Activated CD4-positive, alpha-beta T cell treated with anti-CD3 and anti-CD28 coated beads, Interleukin-2, amount 10 ng/mL, durations not matched to agents 24 days and 14 days (primary cell): ENCODE measurements at regions not wholly inside any gene's neighbourhood (a gene's known extent, or its start where the extent isn't known, plus 50 kb on each side); places are given as distances from the start of the nearest gene placed in this dataset.

ENCODE experiments used
- DNase-seq: peaks from one replicate; pipeline ENCODE4 v3.0.0; 2022
- H3K27ac Mint-ChIP-seq: one replicate; pipeline ENCODE4 v1.8.0; 2022; ENCODE audit warnings: mild to moderate bottlenecking, mixed read lengths
- H3K27me3 Mint-ChIP-seq: one replicate; pipeline ENCODE4 v1.8.0; 2022; ENCODE audit warnings: mixed read lengths
- H3K36me3 Mint-ChIP-seq: one replicate; pipeline ENCODE4 v1.8.0; 2022; ENCODE audit warnings: low read depth, mild to moderate bottlenecking, mixed read lengths
- H3K4me1 Mint-ChIP-seq: one replicate; pipeline ENCODE4 v1.8.0; 2021; ENCODE audit warnings: mixed read lengths
- H3K4me3 Mint-ChIP-seq: one replicate; pipeline ENCODE4 v1.8.0; 2022; ENCODE audit warnings: mild to moderate bottlenecking, moderate library complexity, mixed read lengths
- H3K9me3 Mint-ChIP-seq: one replicate; pipeline ENCODE4 v1.8.0; 2021; ENCODE audit warnings: mixed read lengths
- intact Hi-C: fragments of 100-400 bp; cut with micrococcal nuclease; formaldehyde crosslinking; loops from one replicate; pipeline ENCODE4 v1.15.1; 2023

GRCh38 chr2:79275863-79276262, 116.3 kb upstream of the REG3A start:
- no peak for DNase-seq
- Mint-ChIP-seq H3K4me3 (no peak overlapping the region), H3K36me3 (no peaks in the 10 kb centered on the region), H3K4me1 (no peaks in the 10 kb centered on the region), H3K27me3 (no peaks in the 10 kb centered on the region), H3K9me3 (peaks cover 5% of the 10 kb centered on the region), H3K27ac (no peak overlapping the region)
- intact Hi-C loops = no loop called here

GRCh38 chr2:79275197-79275596, 115.6 kb upstream of the REG3A start:
- H3K4me1 Mint-ChIP-seq = no peaks in the 10 kb centered on the region
- H3K27me3 Mint-ChIP-seq = no peaks in the 10 kb centered on the region
- no peak overlapping the region for H3K27ac Mint-ChIP-seq
- DNase-seq = no peak
- no peaks in the 10 kb centered on the region for H3K36me3 Mint-ChIP-seq
- no peak overlapping the region for H3K4me3 Mint-ChIP-seq
- peaks cover 5% of the 10 kb centered on the region for H3K9me3 Mint-ChIP-seq
- intact Hi-C loops = no loop called here

- Mint-ChIP-seq H3K9me3 (no peaks in the 10 kb centered on the region), H3K4me1 (no peaks in the 10 kb centered on the region), H3K36me3 (no peaks in the 10 kb centered on the region), H3K4me3 (no peak overlapping the region), H3K27me3 (no peaks in the 10 kb centered on the region), H3K27ac (no peak overlapping the region)
- no peak for DNase-seq
- intact Hi-C loops = no loop called here
Observed at GRCh38 chr2:79272616-79273015, 113.1 kb upstream of the REG3A start.

- intact Hi-C loops = no loop called here
- Mint-ChIP-seq H3K27ac (no peak overlapping the region), H3K27me3 (no peaks in the 10 kb centered on the region), H3K4me3 (no peak overlapping the region), H3K9me3 (no peaks in the 10 kb centered on the region), H3K36me3 (no peaks in the 10 kb centered on the region), H3K4me1 (no peaks in the 10 kb centered on the region)
- no peak for DNase-seq
Observed at GRCh38 chr2:79271456-79271855, 111.9 kb upstream of the REG3A start.

GRCh38 chr2:79260848-79261247, 101.3 kb upstream of the REG3A start:
- no peak overlapping the region for H3K27ac Mint-ChIP-seq
- no peaks in the 10 kb centered on the region for H3K27me3 Mint-ChIP-seq
- H3K4me3 Mint-ChIP-seq = no peak overlapping the region

GRCh38 chr2:79259959-79260358, 100.4 kb upstream of the REG3A start:
- intact Hi-C loops = no loop called here
- Mint-ChIP-seq H3K4me1 (no peaks in the 10 kb centered on the region), H3K27ac (no peak overlapping the region), H3K36me3 (no peaks in the 10 kb centered on the region), H3K9me3 (peaks cover 3% of the 10 kb centered on the region), H3K27me3 (no peaks in the 10 kb centered on the region), H3K4me3 (no peak overlapping the region)
- no peak for DNase-seq

More at GRCh38 chr2:79260848-79261247, 101.3 kb upstream of the REG3A start:
- peaks cover 3% of the 10 kb centered on the region for H3K9me3 Mint-ChIP-seq
- DNase-seq = no peak
- no peaks in the 10 kb centered on the region for H3K36me3 Mint-ChIP-seq
- no peaks in the 10 kb centered on the region for H3K4me1 Mint-ChIP-seq
- intact Hi-C loops = no loop called here

GRCh38 chr2:79259296-79259695, 99.7 kb upstream of the REG3A start:
- no peak overlapping the region for H3K4me3 Mint-ChIP-seq
- no peak for DNase-seq
- no peak overlapping the region for H3K27ac Mint-ChIP-seq
- H3K27me3 Mint-ChIP-seq = no peaks in the 10 kb centered on the region
- peaks cover 3% of the 10 kb centered on the region for H3K9me3 Mint-ChIP-seq
- no peaks in the 10 kb centered on the region for H3K4me1 Mint-ChIP-seq
- no peaks in the 10 kb centered on the region for H3K36me3 Mint-ChIP-seq
- intact Hi-C loops = no loop called here

GRCh38 chr2:79253243-79253774, 93.8 kb upstream of the REG3A start:
- Mint-ChIP-seq H3K4me3 (no peak overlapping the region), H3K9me3 (no peaks in the 10 kb centered on the region), H3K27me3 (no peaks in the 10 kb centered on the region), H3K4me1 (no peaks in the 10 kb centered on the region), H3K27ac (no peak overlapping the region), H3K36me3 (no peaks in the 10 kb centered on the region)
- DNase-seq = no peak
- intact Hi-C loops = no loop called here

- Mint-ChIP-seq H3K27me3 (no peaks in the 10 kb centered on the region), H3K36me3 (no peaks in the 10 kb centered on the region), H3K9me3 (no peaks in the 10 kb centered on the region), H3K4me3 (no peak overlapping the region), H3K27ac (no peak overlapping the region), H3K4me1 (no peaks in the 10 kb centered on the region)
- intact Hi-C loops = no loop called here
- no peak for DNase-seq
Observed at GRCh38 chr2:79250656-79251055, 91.1 kb upstream of the REG3A start.

GRCh38 chr2:79248776-79249175, 89.2 kb upstream of the REG3A start:
- Mint-ChIP-seq H3K36me3 (no peaks in the 10 kb centered on the region), H3K9me3 (no peaks in the 10 kb centered on the region), H3K27ac (no peak overlapping the region), H3K4me3 (no peak overlapping the region), H3K4me1 (no peaks in the 10 kb centered on the region), H3K27me3 (no peaks in the 10 kb centered on the region)
- no peak for DNase-seq
- intact Hi-C loops = no loop called here

GRCh38 chr2:79235135-79235534, 75.6 kb upstream of the REG3A start:
- H3K36me3 Mint-ChIP-seq = no peaks in the 10 kb centered on the region
- no peak overlapping the region for H3K27ac Mint-ChIP-seq
- intact Hi-C loops = no loop called here
- H3K27me3 Mint-ChIP-seq = no peaks in the 10 kb centered on the region
- no peak overlapping the region for H3K4me3 Mint-ChIP-seq
- peaks cover 3% of the 10 kb centered on the region for H3K9me3 Mint-ChIP-seq
- no peaks in the 10 kb centered on the region for H3K4me1 Mint-ChIP-seq
- DNase-seq = no peak

- Mint-ChIP-seq H3K4me1 (no peaks in the 10 kb centered on the region), H3K4me3 (no peak overlapping the region), H3K27ac (no peak overlapping the region), H3K27me3 (no peaks in the 10 kb centered on the region), H3K36me3 (no peaks in the 10 kb centered on the region), H3K9me3 (no peaks in the 10 kb centered on the region)
- DNase-seq = no peak
- intact Hi-C loops = no loop called here
Observed at GRCh38 chr2:79223539-79223938, 64.0 kb upstream of the REG3A start.

- H3K36me3 Mint-ChIP-seq = no peaks in the 10 kb centered on the region
- no peak overlapping the region for H3K27ac Mint-ChIP-seq
- H3K4me1 Mint-ChIP-seq = no peaks in the 10 kb centered on the region
- H3K4me3 Mint-ChIP-seq = no peak overlapping the region
- H3K27me3 Mint-ChIP-seq = no peaks in the 10 kb centered on the region
- no peaks in the 10 kb centered on the region for H3K9me3 Mint-ChIP-seq
- intact Hi-C loops = no loop called here
- DNase-seq = peak; percentile 74
Observed at GRCh38 chr2:79219383-79219988, 59.9 kb upstream of the REG3A start.

GRCh38 chr2:79210274-79210917, 50.8 kb upstream of the REG3A start:
- intact Hi-C loops = no loop called here
- H3K27ac Mint-ChIP-seq = no peak overlapping the region
- H3K9me3 Mint-ChIP-seq = no peaks in the 10 kb centered on the region
- no peaks in the 10 kb centered on the region for H3K27me3 Mint-ChIP-seq
- H3K36me3 Mint-ChIP-seq = no peaks in the 10 kb centered on the region
- no peaks in the 10 kb centered on the region for H3K4me1 Mint-ChIP-seq
- H3K4me3 Mint-ChIP-seq = no peak overlapping the region
- no peak for DNase-seq
